ENCODE measurements at regions not wholly inside any gene's neighbourhood (a gene's known extent, or its start where the extent isn't known, plus 50 kb on each side); places are given as distances from the start of the nearest gene placed in this dataset.

- Mint-ChIP-seq H3K27ac (no peak overlapping the region), H3K4me1 (no peaks in the 10 kb centered on the region), H3K4me3 (no peak overlapping the region), H3K36me3 (peaks cover 52% of the 10 kb centered on the region), H3K27me3 (ENCODE audit: low read depth) (peaks cover 4% of the 10 kb centered on the region), H3K9me3 (peaks cover 86% of the 10 kb centered on the region)
- ChIA-PET POLR2A (no interaction called here), CTCF (no interaction called here)
- TF ChIP-seq ELF4 (CRISPR knock-in tag; IDR thresholded peaks at IDR 0.05; ENCODE audit: low read depth) (no peak), MYBL2 (CRISPR knock-in tag; IDR thresholded peaks at IDR 0.05) (no peak), E2F5 (CRISPR knock-in tag; IDR thresholded peaks at IDR 0.05) (no peak), FOXP4 (CRISPR knock-in tag; IDR thresholded peaks at IDR 0.05) (no peak), GABPB1 (CRISPR knock-in tag; IDR thresholded peaks at IDR 0.05) (no peak), KAT7 (CRISPR knock-in tag; IDR thresholded peaks at IDR 0.05; ENCODE audit: borderline replicate concordance) (no peak), SOX15 (CRISPR knock-in tag; IDR thresholded peaks at IDR 0.05) (no peak), JAZF1 (CRISPR knock-in tag; IDR thresholded peaks at IDR 0.05) (no peak), ETV6 (CRISPR knock-in tag; IDR thresholded peaks at IDR 0.05) (no peak), CBFB (CRISPR knock-in tag; IDR thresholded peaks at IDR 0.05; ENCODE audit: low read depth) (no peak), FOXK1 (CRISPR knock-in tag; IDR thresholded peaks at IDR 0.05) (no peak), FOXP1 (CRISPR knock-in tag; IDR thresholded peaks at IDR 0.05; ENCODE audit: borderline replicate concordance) (no peak), ZNF121 (CRISPR knock-in tag; IDR thresholded peaks at IDR 0.05) (no peak), ZNF416 (CRISPR knock-in tag; IDR thresholded peaks at IDR 0.05) (no peak), NR1H2 (CRISPR knock-in tag; IDR thresholded peaks at IDR 0.05) (no peak)
- TF ChIP-seq, protein P1, sequence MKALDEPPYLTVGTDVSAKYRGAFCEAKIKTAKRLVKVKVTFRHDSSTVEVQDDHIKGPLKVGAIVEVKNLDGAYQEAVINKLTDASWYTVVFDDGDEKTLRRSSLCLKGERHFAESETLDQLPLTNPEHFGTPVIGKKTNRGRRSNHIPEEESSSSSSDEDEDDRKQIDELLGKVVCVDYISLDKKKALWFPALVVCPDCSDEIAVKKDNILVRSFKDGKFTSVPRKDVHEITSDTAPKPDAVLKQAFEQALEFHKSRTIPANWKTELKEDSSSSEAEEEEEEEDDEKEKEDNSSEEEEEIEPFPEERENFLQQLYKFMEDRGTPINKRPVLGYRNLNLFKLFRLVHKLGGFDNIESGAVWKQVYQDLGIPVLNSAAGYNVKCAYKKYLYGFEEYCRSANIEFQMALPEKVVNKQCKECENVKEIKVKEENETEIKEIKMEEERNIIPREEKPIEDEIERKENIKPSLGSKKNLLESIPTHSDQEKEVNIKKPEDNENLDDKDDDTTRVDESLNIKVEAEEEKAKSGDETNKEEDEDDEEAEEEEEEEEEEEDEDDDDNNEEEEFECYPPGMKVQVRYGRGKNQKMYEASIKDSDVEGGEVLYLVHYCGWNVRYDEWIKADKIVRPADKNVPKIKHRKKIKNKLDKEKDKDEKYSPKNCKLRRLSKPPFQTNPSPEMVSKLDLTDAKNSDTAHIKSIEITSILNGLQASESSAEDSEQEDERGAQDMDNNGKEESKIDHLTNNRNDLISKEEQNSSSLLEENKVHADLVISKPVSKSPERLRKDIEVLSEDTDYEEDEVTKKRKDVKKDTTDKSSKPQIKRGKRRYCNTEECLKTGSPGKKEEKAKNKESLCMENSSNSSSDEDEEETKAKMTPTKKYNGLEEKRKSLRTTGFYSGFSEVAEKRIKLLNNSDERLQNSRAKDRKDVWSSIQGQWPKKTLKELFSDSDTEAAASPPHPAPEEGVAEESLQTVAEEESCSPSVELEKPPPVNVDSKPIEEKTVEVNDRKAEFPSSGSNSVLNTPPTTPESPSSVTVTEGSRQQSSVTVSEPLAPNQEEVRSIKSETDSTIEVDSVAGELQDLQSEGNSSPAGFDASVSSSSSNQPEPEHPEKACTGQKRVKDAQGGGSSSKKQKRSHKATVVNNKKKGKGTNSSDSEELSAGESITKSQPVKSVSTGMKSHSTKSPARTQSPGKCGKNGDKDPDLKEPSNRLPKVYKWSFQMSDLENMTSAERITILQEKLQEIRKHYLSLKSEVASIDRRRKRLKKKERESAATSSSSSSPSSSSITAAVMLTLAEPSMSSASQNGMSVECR (CRISPR knock-in tag; IDR thresholded peaks at IDR 0.05; ENCODE audit: borderline replicate concordance): no peak
- TF ChIP-seq, protein P2, sequence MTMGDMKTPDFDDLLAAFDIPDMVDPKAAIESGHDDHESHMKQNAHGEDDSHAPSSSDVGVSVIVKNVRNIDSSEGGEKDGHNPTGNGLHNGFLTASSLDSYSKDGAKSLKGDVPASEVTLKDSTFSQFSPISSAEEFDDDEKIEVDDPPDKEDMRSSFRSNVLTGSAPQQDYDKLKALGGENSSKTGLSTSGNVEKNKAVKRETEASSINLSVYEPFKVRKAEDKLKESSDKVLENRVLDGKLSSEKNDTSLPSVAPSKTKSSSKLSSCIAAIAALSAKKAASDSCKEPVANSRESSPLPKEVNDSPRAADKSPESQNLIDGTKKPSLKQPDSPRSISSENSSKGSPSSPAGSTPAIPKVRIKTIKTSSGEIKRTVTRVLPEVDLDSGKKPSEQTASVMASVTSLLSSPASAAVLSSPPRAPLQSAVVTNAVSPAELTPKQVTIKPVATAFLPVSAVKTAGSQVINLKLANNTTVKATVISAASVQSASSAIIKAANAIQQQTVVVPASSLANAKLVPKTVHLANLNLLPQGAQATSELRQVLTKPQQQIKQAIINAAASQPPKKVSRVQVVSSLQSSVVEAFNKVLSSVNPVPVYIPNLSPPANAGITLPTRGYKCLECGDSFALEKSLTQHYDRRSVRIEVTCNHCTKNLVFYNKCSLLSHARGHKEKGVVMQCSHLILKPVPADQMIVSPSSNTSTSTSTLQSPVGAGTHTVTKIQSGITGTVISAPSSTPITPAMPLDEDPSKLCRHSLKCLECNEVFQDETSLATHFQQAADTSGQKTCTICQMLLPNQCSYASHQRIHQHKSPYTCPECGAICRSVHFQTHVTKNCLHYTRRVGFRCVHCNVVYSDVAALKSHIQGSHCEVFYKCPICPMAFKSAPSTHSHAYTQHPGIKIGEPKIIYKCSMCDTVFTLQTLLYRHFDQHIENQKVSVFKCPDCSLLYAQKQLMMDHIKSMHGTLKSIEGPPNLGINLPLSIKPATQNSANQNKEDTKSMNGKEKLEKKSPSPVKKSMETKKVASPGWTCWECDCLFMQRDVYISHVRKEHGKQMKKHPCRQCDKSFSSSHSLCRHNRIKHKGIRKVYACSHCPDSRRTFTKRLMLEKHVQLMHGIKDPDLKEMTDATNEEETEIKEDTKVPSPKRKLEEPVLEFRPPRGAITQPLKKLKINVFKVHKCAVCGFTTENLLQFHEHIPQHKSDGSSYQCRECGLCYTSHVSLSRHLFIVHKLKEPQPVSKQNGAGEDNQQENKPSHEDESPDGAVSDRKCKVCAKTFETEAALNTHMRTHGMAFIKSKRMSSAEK (CRISPR knock-in tag; IDR thresholded peaks at IDR 0.05; ENCODE audit: borderline replicate concordance): no peak
- TF ChIP-seq, protein P3, sequence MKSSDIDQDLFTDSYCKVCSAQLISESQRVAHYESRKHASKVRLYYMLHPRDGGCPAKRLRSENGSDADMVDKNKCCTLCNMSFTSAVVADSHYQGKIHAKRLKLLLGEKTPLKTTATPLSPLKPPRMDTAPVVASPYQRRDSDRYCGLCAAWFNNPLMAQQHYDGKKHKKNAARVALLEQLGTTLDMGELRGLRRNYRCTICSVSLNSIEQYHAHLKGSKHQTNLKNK (CRISPR knock-in tag; IDR thresholded peaks at IDR 0.05): no peak
- no peak for ATAC-seq
- DNase-seq (ENCODE audit: low spot score): no peak
These were observed 264.5 kb downstream of the SOCS6 start for GRCh38 chr18:70553245-70553935.
